HCT116 (cell line): ENCODE measurements at regions not wholly inside any gene's neighbourhood (a gene's known extent, or its start where the extent isn't known, plus 50 kb on each side); places are given as distances from the start of the nearest gene placed in this dataset.

Experiments used
- ATAC-seq: fragments of 200-7000 bp; cut with Tn5 transposase; 2 replicates; pipeline ENCODE4 v1.9.1; 2020; ENCODE audit warnings: mild to moderate bottlenecking, moderate library complexity
- BruUV-seq: library from RNA; stranded (reverse); fragments of 400-500 nt; replicated peaks from 2 replicates; lab custom pipeline; 2021; lab: Mats Ljungman, UMichigan
- CTCF ChIA-PET: fragments of 300-600 bp; sonication (Branson Sonifier 250); formaldehyde crosslinking; loops from one replicate; lab custom pipeline; 2021; ENCODE audit warnings: antibody characterized with exemption; lab: Charles Lee
- POLR2A ChIA-PET: fragments of 300-600, 350-600 bp; sonication (Branson Sonifier 250); formaldehyde crosslinking; loops from one replicate; lab custom pipeline; 2021; ENCODE audit warnings: antibody characterized with exemption; lab: Charles Lee
- RAD21 ChIA-PET, 2 experiments: fragments of 300-600 bp; sonication (Branson Sonifier 250); formaldehyde crosslinking; loops; one replicate each; lab custom pipeline; 2023; ENCODE audit warnings: low total read pairs in 2 of 2; ENCODE audit not compliant: uncharacterized antibody in 2 of 2, unreplicated experiment in 2 of 2, low non-redundant PET in 1 of 2; lab: Charles Lee
- DNase-seq: peaks from one replicate; pipeline ENCODE4 v3.0.0-alpha.2; 2010; ENCODE audit warnings: low read depth, low spot score
- H2AFZ ChIP-seq: fragments of 200-600 bp; shearing (Covaris generic), sonication (generic); 2 replicates; pipeline ENCODE4 v1.6.1; 2017; ENCODE audit warnings: low read depth, mixed run types, mixed read lengths, antibody characterized with exemption, low read length; ENCODE audit not compliant: poor library complexity, severe bottlenecking
- H3K27ac ChIP-seq: 2 replicates; pipeline ENCODE4 v1.5.1; 2012; ENCODE audit warnings: low read depth, low read length
- H3K27me3 ChIP-seq: fragments of 200-600 bp; sonication (generic); 2 replicates; pipeline ENCODE4 v1.6.1; 2016; ENCODE audit warnings: mixed run types, low read length, mixed read lengths; ENCODE audit not compliant: insufficient read depth
- H3K36me3 ChIP-seq, 2 experiments: fragments of 200-500 bp in 1 of 2; fragments of 200-600 bp in 1 of 2; sonication (Bioruptor generic) in 1 of 2; sonication (generic) in 1 of 2; 2 replicates each; pipeline versions ENCODE4 v1.5.1 to v1.6.1; 2014 to 2016; ENCODE audit warnings: low read length in 2 of 2, inconsistent platforms in 1 of 2, mixed read lengths in 1 of 2, mixed run types in 1 of 2; ENCODE audit not compliant: insufficient read depth in 2 of 2, control insufficient read depth in 1 of 2
- H3K4me1 ChIP-seq, 2 experiments: fragments of 200-600 bp in 1 of 2; sonication (generic) in 1 of 2; 2 replicates each; pipeline versions ENCODE4 v1.5.1 to v1.6.1; 2012 to 2017; ENCODE audit warnings: low read length in 2 of 2, inconsistent platforms in 1 of 2, mild to moderate bottlenecking in 1 of 2, mixed read lengths in 1 of 2, mixed run types in 1 of 2, moderate library complexity in 1 of 2; ENCODE audit not compliant: insufficient read depth in 2 of 2, control insufficient read depth in 1 of 2
- H3K4me2 ChIP-seq: fragments of 200-600 bp; sonication (generic); 2 replicates; pipeline ENCODE4 v1.6.1; 2017; ENCODE audit warnings: mixed run types, low read length, mixed read lengths
- H3K4me3 ChIP-seq, 2 experiments: fragments of 200-600 bp in 1 of 2; sonication (generic) in 1 of 2; replicated peaks in 1 of 2; 2 replicates each; pipeline ENCODE4 v1.5.1; 2011 to 2016; ENCODE audit warnings: low read length in 2 of 2, control low read depth in 1 of 2, low read depth in 1 of 2, mild to moderate bottlenecking in 1 of 2, mixed read lengths in 1 of 2, mixed run types in 1 of 2
- H3K79me2 ChIP-seq: fragments of 200-600 bp; sonication (generic); 2 replicates; pipeline ENCODE4 v1.6.1; 2017; ENCODE audit warnings: mild to moderate bottlenecking, mixed run types, low read length, moderate library complexity, mixed read lengths; ENCODE audit not compliant: insufficient read depth
- H3K9ac ChIP-seq: fragments of 200-600 bp; sonication (generic); 2 replicates; pipeline ENCODE4 v1.6.1; 2016; ENCODE audit warnings: low read length, mixed read lengths
- H3K9me2 ChIP-seq: fragments of 200-600 bp; sonication (generic), shearing (Covaris generic); 2 replicates; pipeline ENCODE4 v1.6.1; 2017; ENCODE audit warnings: mixed run types, mild to moderate bottlenecking, moderate library complexity; ENCODE audit not compliant: insufficient read depth
- H3K9me3 ChIP-seq, 2 experiments: fragments of 200-500 bp in 1 of 2; fragments of 200-600 bp in 1 of 2; sonication (Bioruptor generic) in 1 of 2; sonication (generic) in 1 of 2; 2 replicates each; pipeline ENCODE4 v1.6.1; 2014 to 2017; ENCODE audit warnings: low read length in 2 of 2, mixed read lengths in 2 of 2, inconsistent platforms in 1 of 2, low read depth in 1 of 2, mild to moderate bottlenecking in 1 of 2, mixed run types in 1 of 2, moderate library complexity in 1 of 2; ENCODE audit not compliant: control insufficient read depth in 1 of 2, insufficient read depth in 1 of 2
- H4K20me1 ChIP-seq: fragments of 200-600 bp; sonication (generic), shearing (Covaris generic); 2 replicates; pipeline ENCODE4 v1.6.1; 2017; ENCODE audit warnings: mixed run types, mild to moderate bottlenecking, moderate library complexity; ENCODE audit not compliant: insufficient read depth
- ATF3 ChIP-seq: IDR thresholded peaks from 2 replicates; pipeline ENCODE4 v1.6.1; 2012
- CBX3 ChIP-seq: IDR thresholded peaks from 2 replicates; pipeline ENCODE4 v1.6.1; 2012; ENCODE audit warnings: low read depth
- CTCF ChIP-seq, 3 experiments: fragments of 200-600 bp in 1 of 3; sonication (generic) in 1 of 3; IDR thresholded peaks in 2 of 3; conservative IDR thresholded peaks in 1 of 3; 2 replicates each; pipeline ENCODE4 v1.5.1; 2012 to 2017; ENCODE audit warnings: low read depth in 2 of 3, low read length in 2 of 3, antibody characterized with exemption in 1 of 3, borderline replicate concordance in 1 of 3, control low read depth in 1 of 3, mild to moderate bottlenecking in 1 of 3, mixed read lengths in 1 of 3, mixed run types in 1 of 3, moderate library complexity in 1 of 3; ENCODE audit not compliant: insufficient read depth in 1 of 3
- EGR1 ChIP-seq: IDR thresholded peaks from 2 replicates; pipeline ENCODE4 v1.6.1; 2012; ENCODE audit warnings: low read depth
- ELF1 ChIP-seq: IDR thresholded peaks from 2 replicates; pipeline ENCODE4 v1.6.1; 2012; ENCODE audit warnings: low read depth, borderline replicate concordance
- EZH2 ChIP-seq: fragments of 200-600 bp; sonication (generic); IDR thresholded peaks from 2 replicates; pipeline ENCODE4 v1.6.1; 2017; ENCODE audit warnings: antibody characterized with exemption, mixed run types
- JUND ChIP-seq: IDR thresholded peaks from 2 replicates; pipeline ENCODE4 v1.6.1; 2012
- POLR2A ChIP-seq: IDR thresholded peaks from 2 replicates; pipeline ENCODE4 v1.7.0; 2011; ENCODE audit warnings: borderline replicate concordance; ENCODE audit not compliant: insufficient read depth, insufficient read length; ENCODE audit errors: extremely low read depth
- POLR2AphosphoS5 ChIP-seq: IDR thresholded peaks from 2 replicates; pipeline ENCODE4 v1.6.1; 2011; ENCODE audit warnings: mild to moderate bottlenecking, low read depth, low read length, moderate library complexity
- REST ChIP-seq: IDR thresholded peaks from 2 replicates; pipeline ENCODE4 v1.6.1; 2012; ENCODE audit warnings: low read depth
- SP1 ChIP-seq: IDR thresholded peaks from 2 replicates; pipeline ENCODE4 v1.6.1; 2012; ENCODE audit warnings: low read depth
- TCF7L2 ChIP-seq: IDR thresholded peaks from 2 replicates; pipeline ENCODE4 v1.7.0; 2011; ENCODE audit warnings: borderline replicate concordance, inconsistent platforms; ENCODE audit not compliant: insufficient read depth, insufficient read length; ENCODE audit errors: extremely low read depth
- YY1 ChIP-seq: IDR thresholded peaks from 2 replicates; pipeline ENCODE4 v1.6.1; 2011; ENCODE audit warnings: low read length, low read depth, moderate library complexity, mild to moderate bottlenecking; ENCODE audit not compliant: insufficient replicate concordance; ENCODE audit errors: extremely low read depth
- intact Hi-C: fragments of 100-400 bp; cut with micrococcal nuclease; formaldehyde crosslinking; loops from 2 replicates; pipeline ENCODE4 v1.10.0; 2022

- no TSS peak for BruUV-seq
- intact Hi-C loops: no loop called here
- Histone ChIP-seq H3K9me2 (no peaks in the 10 kb centered on the region), H3K4me1 (peaks cover 0 to 16% of the 10 kb centered on the region in 2 experiments; a peak in 1 of 4 replicates), H3K9me3 (no peaks in the 10 kb centered on the region), H2AFZ (no peak overlapping the region), H3K27me3 (no peaks in the 10 kb centered on the region), H3K79me2 (no peaks in the 10 kb centered on the region), H3K9ac (no peak overlapping the region), H4K20me1 (no peaks in the 10 kb centered on the region), H3K4me3 (no peak overlapping the region), H3K36me3 (no peaks in the 10 kb centered on the region), H3K4me2 (no peak overlapping the region), H3K27ac (no peak overlapping the region)
- ATAC-seq: no peak
- POLR2A ChIA-PET: no interaction called here
- TF ChIP-seq JUND (no peak), TCF7L2 (no peak), EZH2 (no peak), CBX3 (no peak), POLR2A (no peak), YY1 (no peak), POLR2AphosphoS5 (no peak), ATF3 (no peak), SP1 (no peak)
- DNase-seq: no peak
- CTCF ChIA-PET: interaction anchor here (1.4 kb wide), 1 partner anchor 17 kb away, joined by 5 read pairs; no protein-coding TSS in a partner anchor
- RAD21 ChIA-PET: no interaction called here
Measured at GRCh38 chr2:118388771-118389170, 300.5 kb downstream of the INSIG2 start.

GRCh38 chr2:118387509-118387908, 299.2 kb downstream of the INSIG2 start:
- H3K79me2 ChIP-seq: no peaks in the 10 kb centered on the region
- ChIA-PET CTCF (interaction anchor here (1.4 kb wide), 1 partner anchor 16 kb away, joined by 5 read pairs; no protein-coding TSS in a partner anchor), POLR2A (no interaction called here), RAD21 (no interaction called here)
- no TSS peak for BruUV-seq
- H3K4me2 ChIP-seq: peak overlapping the region; percentile 24
- DNase-seq (no peak), ATAC-seq (0 out of 2 replicates have a peak, but pooled peaks have one; percentile 20)
- no peak overlapping the region for H2AFZ ChIP-seq
- no peaks in the 10 kb centered on the region for H3K27me3 ChIP-seq
- peaks cover 0 to 16% of the 10 kb centered on the region in 2 experiments; a peak in 1 of 4 replicates for H3K4me1 ChIP-seq
- no peak overlapping the region for H3K9ac ChIP-seq
- intact Hi-C loops: no loop called here
- H4K20me1 ChIP-seq: no peaks in the 10 kb centered on the region
- no peaks in the 10 kb centered on the region for H3K9me2 ChIP-seq
- no peaks in the 10 kb centered on the region for H3K36me3 ChIP-seq
- H3K4me3 ChIP-seq: no peak overlapping the region
- H3K9me3 ChIP-seq: no peaks in the 10 kb centered on the region
- H3K27ac ChIP-seq: no peak overlapping the region
- TF ChIP-seq EGR1 (no peak), REST (no peak), CTCF (IDR thresholded peaks at IDR 0.05 in 2 of 3, conservative IDR thresholded peaks at IDR 0.05 in 1 of 3; ENCODE audit: borderline replicate concordance in 1 of 3, insufficient read depth in 1 of 3, low read depth in 2 of 3, low read length in 2 of 3) (no peak), ELF1 (no peak)
